ENCODE measurements at regions not wholly inside any gene's neighbourhood (a gene's known extent, or its start where the extent isn't known, plus 50 kb on each side); places are given as distances from the start of the nearest gene placed in this dataset.

- DNase-seq (ENCODE audit: low spot score), result no peak
Measured at GRCh38 chr20:57877131-57877824, 167.5 kb upstream of the PMEPA1 start.

GRCh38 chr20:57876163-57876562 lies 166.3 kb upstream of the PMEPA1 start:
- DNase-seq (ENCODE audit: low spot score), result no peak

- no peak for DNase-seq (ENCODE audit: low spot score)
Measured at GRCh38 chr20:57874141-57874540, 164.3 kb upstream of the PMEPA1 start.

GRCh38 chr20:57872816-57873409 lies 163.1 kb upstream of the PMEPA1 start:
- DNase-seq (ENCODE audit: low spot score), result no peak

- no peak for DNase-seq (ENCODE audit: low spot score)
Measured at GRCh38 chr20:57871237-57871632, 161.4 kb upstream of the PMEPA1 start.

- DNase-seq (ENCODE audit: low spot score), result no peak
Measured at GRCh38 chr20:57870597-57871236, 160.9 kb upstream of the PMEPA1 start.

- DNase-seq (ENCODE audit: low spot score), result no peak
Measured at GRCh38 chr20:57869951-57870315, 160.1 kb upstream of the PMEPA1 start.

GRCh38 chr20:57869291-57869950 lies 159.6 kb upstream of the PMEPA1 start:
- DNase-seq (ENCODE audit: low spot score), result peak; percentile 71

GRCh38 chr20:57868310-57868709 lies 158.5 kb upstream of the PMEPA1 start:
- no peak for DNase-seq (ENCODE audit: low spot score)

GRCh38 chr20:57867807-57868206 lies 158.0 kb upstream of the PMEPA1 start:
- no peak for DNase-seq (ENCODE audit: low spot score)

- no peak for DNase-seq (ENCODE audit: low spot score)
Measured at GRCh38 chr20:57867181-57867803, 157.5 kb upstream of the PMEPA1 start.

- no peak for DNase-seq (ENCODE audit: low spot score)
Measured at GRCh38 chr20:57866250-57867106, 156.7 kb upstream of the PMEPA1 start.

- DNase-seq (ENCODE audit: low spot score), result no peak
Measured at GRCh38 chr20:57865266-57865665, 155.5 kb upstream of the PMEPA1 start.

GRCh38 chr20:57860576-57860975 lies 150.8 kb upstream of the PMEPA1 start:
- DNase-seq (ENCODE audit: low spot score), result no peak

- DNase-seq (ENCODE audit: low spot score), result no peak
Measured at GRCh38 chr20:57857969-57858368, 148.2 kb upstream of the PMEPA1 start.

- no peak for DNase-seq (ENCODE audit: low spot score)
Measured at GRCh38 chr20:57857118-57857517, 147.3 kb upstream of the PMEPA1 start.

GRCh38 chr20:57856658-57857057 lies 146.8 kb upstream of the PMEPA1 start:
- DNase-seq (ENCODE audit: low spot score), result no peak

GRCh38 chr20:57851796-57852195 lies 142.0 kb upstream of the PMEPA1 start:
- DNase-seq (ENCODE audit: low spot score), result no peak

GRCh38 chr20:57851025-57851682 lies 141.3 kb upstream of the PMEPA1 start:
- no peak for DNase-seq (ENCODE audit: low spot score)

- no peak for DNase-seq (ENCODE audit: low spot score)
Measured at GRCh38 chr20:57849521-57850215, 139.9 kb upstream of the PMEPA1 start.
